ENCODE measurements at regions not wholly inside any gene's neighbourhood (a gene's known extent, or its start where the extent isn't known, plus 50 kb on each side); places are given as distances from the start of the nearest gene placed in this dataset.

DNA sequence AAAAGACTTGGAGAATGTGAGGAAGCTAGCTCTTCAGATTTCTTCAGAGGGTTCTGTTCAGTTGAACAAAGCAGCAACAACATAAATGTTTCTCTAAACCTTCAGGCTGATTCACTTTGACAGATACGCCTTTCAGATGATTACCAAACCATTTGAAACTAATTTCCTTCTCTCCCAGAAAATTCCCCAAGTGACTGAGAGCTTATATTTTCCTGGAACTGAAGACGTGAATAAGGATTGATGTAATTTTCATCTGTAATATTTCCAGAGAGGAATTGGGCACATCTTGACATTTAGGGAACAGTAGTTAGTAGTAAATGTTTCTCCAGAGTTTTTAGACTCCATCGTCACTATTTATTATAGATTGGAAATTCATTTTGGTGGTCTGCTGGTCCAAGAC is 108.6 kb upstream of the AADACL2 start:
- peaks cover 0 to 3% of the 10 kb centered on the region in 2 donors for H3K9me3 ChIP-seq (replicated peaks in 1 of 2; ENCODE audit: control insufficient read depth in 1 of 2, insufficient read depth in 1 of 2, low read length in 2 of 2)
- Mint-ChIP-seq H3K27ac (no peak overlapping the region), H3K9me3 (peaks cover 0 to 3% (median 0%) of the 10 kb centered on the region in 7 donors), H3K4me3 (no peak overlapping the region), H3K27me3 (ENCODE audit: low read depth in 3 of 3) (no peaks in the 10 kb centered on the region), H3K36me3 (no peaks in the 10 kb centered on the region), H3K4me1 (peaks cover 2% of the 10 kb centered on the region)
- intact Hi-C loops (cut with micrococcal nuclease) = no loop called here
- no peaks in the 10 kb centered on the region for H4K20me1 ChIP-seq (ENCODE audit: insufficient read depth, low read length)
- no peak for DNase-seq
- H3K79me2 ChIP-seq (ENCODE audit: insufficient read depth, low read length) = no peaks in the 10 kb centered on the region
- no peaks in the 10 kb centered on the region for H3K4me1 ChIP-seq (ENCODE audit: control insufficient read depth in 1 of 2, insufficient read depth in 2 of 2, low read length in 2 of 2)
- no peak overlapping the region for H3K4me2 ChIP-seq (replicated peaks; ENCODE audit: extremely low read depth, low read length, poor library complexity, severe bottlenecking)
- WGBS (ENCODE audit: insufficient coverage) = no CpG with 5 or more reads among the region's 3 CpGs
- no peaks in the 10 kb centered on the region for H3K36me3 ChIP-seq (replicated peaks in 1 of 2; ENCODE audit: control insufficient read depth in 1 of 2, insufficient read depth in 2 of 2, low read length in 2 of 2)
- H3K9ac ChIP-seq (ENCODE audit: insufficient read depth, low read length, poor library complexity, severe bottlenecking) = no peak overlapping the region
- no peak overlapping the region for H2AFZ ChIP-seq (ENCODE audit: insufficient read depth, low read depth, low read length, poor library complexity, severe bottlenecking)
- no peaks in the 10 kb centered on the region for H3K27me3 ChIP-seq (ENCODE audit: control insufficient read depth in 2 of 2, insufficient read depth in 2 of 2, low read length in 2 of 2)
- no peak for TF ChIP-seq CTCF (IDR thresholded peaks at IDR 0.05)
- no peak overlapping the region for H3K4me3 ChIP-seq (replicated peaks in 1 of 3; ENCODE audit: low read depth in 2 of 3, low read length in 3 of 3)
- no peak overlapping the region for H3K27ac ChIP-seq (ENCODE audit: low read depth in 1 of 2, low read length in 2 of 2)

DNA sequence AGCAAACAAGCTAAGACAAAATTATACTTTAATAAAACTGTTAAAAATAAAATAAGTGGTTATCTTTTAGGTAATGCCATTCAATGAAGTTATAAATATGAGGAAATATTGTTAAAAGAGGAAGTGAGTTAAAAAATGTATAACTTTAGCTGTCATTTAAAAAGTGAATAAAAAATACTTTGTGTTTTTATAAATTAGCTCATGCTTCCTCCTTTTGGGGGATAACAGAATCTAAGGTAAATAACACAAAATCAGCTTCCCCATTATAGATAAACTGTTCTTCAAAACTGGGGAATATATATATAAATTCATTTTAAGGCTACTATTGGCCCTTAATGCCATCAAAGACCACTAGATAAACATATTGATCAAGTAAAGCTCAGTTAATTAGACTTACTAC is 113.7 kb upstream of the AADACL2 start:
- Histone ChIP-seq H3K4me2 (replicated peaks; ENCODE audit: extremely low read depth, low read length, poor library complexity, severe bottlenecking) (no peak overlapping the region), H3K9ac (ENCODE audit: insufficient read depth, low read length, poor library complexity, severe bottlenecking) (no peak overlapping the region), H4K20me1 (ENCODE audit: insufficient read depth, low read length) (no peaks in the 10 kb centered on the region), H3K4me3 (replicated peaks in 1 of 3; ENCODE audit: low read depth in 2 of 3, low read length in 3 of 3) (no peak overlapping the region), H3K27ac (ENCODE audit: low read depth in 1 of 2, low read length in 2 of 2) (no peak overlapping the region), H2AFZ (ENCODE audit: insufficient read depth, low read depth, low read length, poor library complexity, severe bottlenecking) (no peak overlapping the region), H3K27me3 (ENCODE audit: control insufficient read depth in 2 of 2, insufficient read depth in 2 of 2, low read length in 2 of 2) (no peaks in the 10 kb centered on the region), H3K36me3 (replicated peaks in 1 of 2; ENCODE audit: control insufficient read depth in 1 of 2, insufficient read depth in 2 of 2, low read length in 2 of 2) (no peaks in the 10 kb centered on the region), H3K79me2 (ENCODE audit: insufficient read depth, low read length) (no peaks in the 10 kb centered on the region), H3K9me3 (replicated peaks in 1 of 2; ENCODE audit: control insufficient read depth in 1 of 2, insufficient read depth in 1 of 2, low read length in 2 of 2) (no peaks in the 10 kb centered on the region), H3K4me1 (ENCODE audit: control insufficient read depth in 1 of 2, insufficient read depth in 2 of 2, low read length in 2 of 2) (no peaks in the 10 kb centered on the region)
- TF ChIP-seq CTCF (IDR thresholded peaks at IDR 0.05) = no peak
- no peak for DNase-seq
- no peak overlapping the region for H3K27ac Mint-ChIP-seq
- H3K4me3 Mint-ChIP-seq = no peak overlapping the region
- no peaks in the 10 kb centered on the region for H3K9me3 Mint-ChIP-seq
- no peaks in the 10 kb centered on the region for H3K36me3 Mint-ChIP-seq
- H3K4me1 Mint-ChIP-seq = peaks cover 2% of the 10 kb centered on the region
- peaks cover 0 to 1% (median 1%) of the 10 kb centered on the region in 3 donors for H3K27me3 Mint-ChIP-seq (ENCODE audit: low read depth in 3 of 3)
- intact Hi-C loops (cut with micrococcal nuclease) = no loop called here
